ENCODE measurements at regions not wholly inside any gene's neighbourhood (a gene's known extent, or its start where the extent isn't known, plus 50 kb on each side); places are given as distances from the start of the nearest gene placed in this dataset.

DNA sequence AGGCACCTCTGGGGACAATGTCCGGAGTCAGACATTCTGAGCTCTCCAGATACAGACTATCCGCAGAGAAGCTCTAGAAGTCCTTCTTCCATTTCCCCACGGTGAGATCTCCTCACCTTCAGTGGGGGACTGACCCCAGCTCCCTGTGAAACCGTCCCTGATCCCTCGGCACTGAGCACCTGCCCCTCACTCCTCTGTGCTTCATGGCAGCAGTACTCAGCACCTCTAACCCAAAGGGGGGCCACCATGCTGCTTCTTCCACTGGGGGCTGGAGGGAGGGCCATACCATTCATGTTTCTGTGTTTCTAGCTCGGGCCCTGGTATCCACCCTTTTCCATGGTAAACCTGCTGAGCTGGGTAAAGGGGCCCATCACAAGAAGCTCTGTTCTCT is 321.7 kb downstream of the BRD1 start:
- Histone ChIP-seq H3K36me3 (ENCODE audit: control insufficient read depth in 2 of 2, insufficient read depth in 1 of 2, low read length in 2 of 2) (no peaks in the 10 kb centered on the region), H3K4me1 (ENCODE audit: control insufficient read depth, insufficient read depth, low read length) (no peaks in the 10 kb centered on the region), H3K27ac (ENCODE audit: extremely low read depth, low read depth, low read length) (no peak overlapping the region), H3K9me3 (ENCODE audit: control insufficient read depth, insufficient read depth, low read depth, low read length) (no peaks in the 10 kb centered on the region), H3K4me3 (ENCODE audit: low read depth, low read length) (no peak overlapping the region)
- ChIA-PET POLR2A (no interaction called here), CTCF (interaction anchor here (0.9 kb wide), 1 partner anchor 9 kb away, joined by 4 read pairs; no protein-coding TSS in a partner anchor)
- no peak for TF ChIP-seq ZNF596 (tag by site-specific recombination; IDR thresholded peaks at IDR 0.05)

DNA sequence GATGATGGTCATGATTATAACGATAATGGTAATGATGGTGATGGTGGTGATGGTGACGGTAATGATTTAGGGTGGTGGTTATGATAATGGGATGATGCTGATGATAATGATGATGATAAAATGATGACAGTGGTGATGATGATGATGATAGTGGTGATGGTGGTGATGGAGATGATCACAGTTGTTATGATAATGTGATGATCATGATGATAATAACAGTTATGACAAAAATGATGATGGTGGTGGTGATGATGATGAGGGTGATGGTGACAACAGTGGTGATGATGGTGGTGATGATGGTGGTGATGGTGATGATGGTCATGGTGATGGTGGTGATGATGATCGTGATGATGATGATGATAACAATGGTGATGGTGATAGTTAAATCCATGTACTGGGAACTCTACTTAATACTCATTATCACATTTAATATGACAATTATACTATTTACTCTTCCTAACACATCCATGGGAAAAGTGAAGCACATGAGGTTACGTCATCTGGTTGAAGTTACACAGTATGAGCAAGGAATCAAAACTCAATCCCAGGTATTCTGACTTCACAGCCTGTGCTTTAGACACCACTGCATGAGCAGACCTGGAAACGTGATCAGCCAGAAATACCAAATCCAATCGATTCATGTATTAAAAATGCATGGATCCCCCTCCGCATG is 322.2 kb downstream of the BRD1 start:
- no peaks in the 10 kb centered on the region for H3K36me3 ChIP-seq (ENCODE audit: control insufficient read depth in 2 of 2, insufficient read depth in 1 of 2, low read length in 2 of 2)
- H3K4me3 ChIP-seq (ENCODE audit: low read depth, low read length): no peak overlapping the region
- H3K4me1 ChIP-seq (ENCODE audit: control insufficient read depth, insufficient read depth, low read length): no peaks in the 10 kb centered on the region
- CTCF ChIA-PET: interaction anchor here (0.9 kb wide), 1 partner anchor 10 kb away, joined by 4 read pairs; no protein-coding TSS in a partner anchor
- POLR2A ChIA-PET: no interaction called here
- no peak overlapping the region for H3K27ac ChIP-seq (ENCODE audit: extremely low read depth, low read depth, low read length)
- no peaks in the 10 kb centered on the region for H3K9me3 ChIP-seq (ENCODE audit: control insufficient read depth, insufficient read depth, low read depth, low read length)
- TF ChIP-seq ZNF658 (tag by site-specific recombination; IDR thresholded peaks at IDR 0.05) (peak; percentile 42; the same call in 1 of the 2 replicates), ZNF19 (tag by site-specific recombination; IDR thresholded peaks at IDR 0.05; ENCODE audit: low read depth) (no peak), MZF1 (tag by site-specific recombination; IDR thresholded peaks at IDR 0.05; ENCODE audit: borderline replicate concordance) (no peak), GFI1B (tag by site-specific recombination; IDR thresholded peaks at IDR 0.05) (no peak), MYNN (tag by site-specific recombination; IDR thresholded peaks at IDR 0.05; ENCODE audit: borderline replicate concordance) (no peak), PRDM4 (tag by site-specific recombination; IDR thresholded peaks at IDR 0.05) (no peak), ZFP37 (tag by site-specific recombination; IDR thresholded peaks at IDR 0.05) (no peak), ZNF239 (tag by site-specific recombination; IDR thresholded peaks at IDR 0.05) (no peak), KLF8 (tag by site-specific recombination; IDR thresholded peaks at IDR 0.05) (no peak), ZBTB1 (tag by site-specific recombination; IDR thresholded peaks at IDR 0.05) (no peak), ZNF433 (tag by site-specific recombination; IDR thresholded peaks at IDR 0.05; ENCODE audit: low read depth) (no peak), ZSCAN4 (tag by site-specific recombination; IDR thresholded peaks at IDR 0.05) (no peak), ZNF394 (tag by site-specific recombination; IDR thresholded peaks at IDR 0.05; ENCODE audit: borderline replicate concordance) (no peak), ZSCAN30 (tag by site-specific recombination; IDR thresholded peaks at IDR 0.05) (no peak), ZNF2 (tag by site-specific recombination; IDR thresholded peaks at IDR 0.05) (no peak), ZNF596 (tag by site-specific recombination; IDR thresholded peaks at IDR 0.05) (no peak), ZNF324 (tag by site-specific recombination; IDR thresholded peaks at IDR 0.05) (no peak), GLI4 (tag by site-specific recombination; IDR thresholded peaks at IDR 0.05) (no peak), ZBTB17 (tag by site-specific recombination; IDR thresholded peaks at IDR 0.05) (no peak), ZNF610 (tag by site-specific recombination; IDR thresholded peaks at IDR 0.05; ENCODE audit: borderline replicate concordance) (no peak)
- TF ChIP-seq, protein P1, sequence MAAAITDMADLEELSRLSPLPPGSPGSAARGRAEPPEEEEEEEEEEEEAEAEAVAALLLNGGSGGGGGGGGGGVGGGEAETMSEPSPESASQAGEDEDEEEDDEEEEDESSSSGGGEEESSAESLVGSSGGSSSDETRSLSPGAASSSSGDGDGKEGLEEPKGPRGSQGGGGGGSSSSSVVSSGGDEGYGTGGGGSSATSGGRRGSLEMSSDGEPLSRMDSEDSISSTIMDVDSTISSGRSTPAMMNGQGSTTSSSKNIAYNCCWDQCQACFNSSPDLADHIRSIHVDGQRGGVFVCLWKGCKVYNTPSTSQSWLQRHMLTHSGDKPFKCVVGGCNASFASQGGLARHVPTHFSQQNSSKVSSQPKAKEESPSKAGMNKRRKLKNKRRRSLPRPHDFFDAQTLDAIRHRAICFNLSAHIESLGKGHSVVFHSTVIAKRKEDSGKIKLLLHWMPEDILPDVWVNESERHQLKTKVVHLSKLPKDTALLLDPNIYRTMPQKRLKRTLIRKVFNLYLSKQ (tag by site-specific recombination; IDR thresholded peaks at IDR 0.05; ENCODE audit: borderline replicate concordance): no peak
- TF ChIP-seq, protein P2, sequence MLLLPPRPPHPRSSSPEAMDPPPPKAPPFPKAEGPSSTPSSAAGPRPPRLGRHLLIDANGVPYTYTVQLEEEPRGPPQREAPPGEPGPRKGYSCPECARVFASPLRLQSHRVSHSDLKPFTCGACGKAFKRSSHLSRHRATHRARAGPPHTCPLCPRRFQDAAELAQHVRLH (tag by site-specific recombination; IDR thresholded peaks at IDR 0.05): no peak
- TF ChIP-seq, protein P3, sequence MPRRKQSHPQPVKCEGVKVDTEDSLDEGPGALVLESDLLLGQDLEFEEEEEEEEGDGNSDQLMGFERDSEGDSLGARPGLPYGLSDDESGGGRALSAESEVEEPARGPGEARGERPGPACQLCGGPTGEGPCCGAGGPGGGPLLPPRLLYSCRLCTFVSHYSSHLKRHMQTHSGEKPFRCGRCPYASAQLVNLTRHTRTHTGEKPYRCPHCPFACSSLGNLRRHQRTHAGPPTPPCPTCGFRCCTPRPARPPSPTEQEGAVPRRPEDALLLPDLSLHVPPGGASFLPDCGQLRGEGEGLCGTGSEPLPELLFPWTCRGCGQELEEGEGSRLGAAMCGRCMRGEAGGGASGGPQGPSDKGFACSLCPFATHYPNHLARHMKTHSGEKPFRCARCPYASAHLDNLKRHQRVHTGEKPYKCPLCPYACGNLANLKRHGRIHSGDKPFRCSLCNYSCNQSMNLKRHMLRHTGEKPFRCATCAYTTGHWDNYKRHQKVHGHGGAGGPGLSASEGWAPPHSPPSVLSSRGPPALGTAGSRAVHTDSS (tag by site-specific recombination; IDR thresholded peaks at IDR 0.05): peak; percentile 90
- TF ChIP-seq, protein P4, sequence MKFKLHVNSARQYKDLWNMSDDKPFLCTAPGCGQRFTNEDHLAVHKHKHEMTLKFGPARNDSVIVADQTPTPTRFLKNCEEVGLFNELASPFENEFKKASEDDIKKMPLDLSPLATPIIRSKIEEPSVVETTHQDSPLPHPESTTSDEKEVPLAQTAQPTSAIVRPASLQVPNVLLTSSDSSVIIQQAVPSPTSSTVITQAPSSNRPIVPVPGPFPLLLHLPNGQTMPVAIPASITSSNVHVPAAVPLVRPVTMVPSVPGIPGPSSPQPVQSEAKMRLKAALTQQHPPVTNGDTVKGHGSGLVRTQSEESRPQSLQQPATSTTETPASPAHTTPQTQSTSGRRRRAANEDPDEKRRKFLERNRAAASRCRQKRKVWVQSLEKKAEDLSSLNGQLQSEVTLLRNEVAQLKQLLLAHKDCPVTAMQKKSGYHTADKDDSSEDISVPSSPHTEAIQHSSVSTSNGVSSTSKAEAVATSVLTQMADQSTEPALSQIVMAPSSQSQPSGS (tag by site-specific recombination; IDR thresholded peaks at IDR 0.05; ENCODE audit: low read depth): peak; percentile 21; the same call in 1 of the 2 replicates
- TF ChIP-seq, protein P5, sequence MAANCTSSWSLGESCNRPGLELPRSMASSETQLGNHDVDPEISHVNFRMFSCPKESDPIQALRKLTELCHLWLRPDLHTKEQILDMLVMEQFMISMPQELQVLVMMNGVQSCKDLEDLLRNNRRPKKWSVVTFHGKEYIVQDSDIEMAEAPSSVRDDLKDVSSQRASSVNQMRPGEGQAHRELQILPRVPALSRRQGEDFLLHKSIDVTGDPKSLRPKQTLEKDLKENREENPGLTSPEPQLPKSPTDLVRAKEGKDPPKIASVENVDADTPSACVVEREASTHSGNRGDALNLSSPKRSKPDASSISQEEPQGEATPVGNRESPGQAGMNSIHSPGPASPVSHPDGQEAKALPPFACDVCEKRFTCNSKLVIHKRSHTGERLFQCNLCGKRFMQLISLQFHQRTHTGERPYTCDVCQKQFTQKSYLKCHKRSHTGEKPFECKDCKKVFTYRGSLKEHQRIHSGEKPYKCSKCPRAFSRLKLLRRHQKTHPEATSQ (tag by site-specific recombination; IDR thresholded peaks at IDR 0.05): no peak
